A673 (cell line): ENCODE measurements at regions not wholly inside any gene's neighbourhood (a gene's known extent, or its start where the extent isn't known, plus 50 kb on each side); places are given as distances from the start of the nearest gene placed in this dataset.

ENCODE experiments used
- BruUV-seq: library from RNA; stranded (reverse); fragments of 400-500 nt; replicated peaks from 2 replicates; lab custom pipeline; 2021; lab: Mats Ljungman, UMichigan
- CTCF ChIA-PET: fragments of 300-600 bp; sonication (Branson Sonifier 250); formaldehyde crosslinking; loops from one replicate; lab custom pipeline; 2022; ENCODE audit warnings: antibody characterized with exemption; lab: Charles Lee
- POLR2A ChIA-PET: fragments of 300-600 bp; sonication (Branson Sonifier 250); formaldehyde crosslinking; loops from one replicate; lab custom pipeline; 2022; ENCODE audit warnings: antibody characterized with exemption; ENCODE audit not compliant: low non-redundant PET; lab: Charles Lee
- DNase-seq: peaks from one replicate; pipeline ENCODE4 v3.0.0-alpha.2; 2015; ENCODE audit warnings: low spot score
- H3K27ac ChIP-seq: fragments of 200-600 bp; sonication (generic); 2 replicates; pipeline ENCODE4 v1.5.1; 2016; ENCODE audit warnings: mixed run types, low read depth, mild to moderate bottlenecking, mixed read lengths, antibody characterized with exemption, low read length; ENCODE audit not compliant: poor library complexity, severe bottlenecking
- H3K27me3 ChIP-seq: fragments of 200-600 bp; sonication (generic); replicated peaks from 2 replicates; pipeline ENCODE4 v1.6.1; 2017; ENCODE audit warnings: mixed run types, low read depth, mild to moderate bottlenecking, mixed read lengths, antibody characterized with exemption, low read length; ENCODE audit not compliant: insufficient read depth, poor library complexity
- H3K36me3 ChIP-seq: fragments of 200-600 bp; sonication (generic); 2 replicates; pipeline ENCODE4 v1.6.1; 2016; ENCODE audit warnings: mixed run types, mild to moderate bottlenecking, mixed read lengths, antibody characterized with exemption, low read length; ENCODE audit not compliant: insufficient read depth, poor library complexity, severe bottlenecking
- H3K4me1 ChIP-seq: fragments of 200-600 bp; sonication (generic); 2 replicates; pipeline ENCODE4 v1.6.1; 2017; ENCODE audit warnings: mixed run types, mild to moderate bottlenecking, mixed read lengths, antibody characterized with exemption, low read length; ENCODE audit not compliant: insufficient read depth, poor library complexity, severe bottlenecking
- H3K4me3 ChIP-seq: fragments of 200-600 bp; sonication (generic); 2 replicates; pipeline ENCODE4 v1.5.1; 2016; ENCODE audit warnings: low read depth, mixed run types, mild to moderate bottlenecking, mixed read lengths, low read length; ENCODE audit not compliant: poor library complexity, severe bottlenecking
- H3K9me3 ChIP-seq: fragments of 200-600 bp; sonication (generic); 2 replicates; pipeline ENCODE4 v1.6.1; 2016; ENCODE audit warnings: mixed run types, low read depth, mild to moderate bottlenecking, mixed read lengths, antibody characterized with exemption, low read length; ENCODE audit not compliant: poor library complexity, severe bottlenecking
- EZH2 ChIP-seq: fragments of 200-600 bp; sonication (generic); IDR thresholded peaks from 2 replicates; pipeline ENCODE4 v1.6.1; 2017; ENCODE audit warnings: borderline replicate concordance, low read depth, mild to moderate bottlenecking, mixed read lengths, antibody characterized with exemption, low read length; ENCODE audit not compliant: poor library complexity, severe bottlenecking
- intact Hi-C: fragments of 100-400 bp; cut with micrococcal nuclease; formaldehyde crosslinking; loops from one replicate; pipeline ENCODE4 v1.10.0; 2022; ENCODE audit not compliant: unreplicated experiment
- TF ChIP-seq, protein P1 (sequence below): fragments of 300-800, 200-600 bp; sonication (generic); conservative IDR thresholded peaks from 2 replicates; pipeline ENCODE4 v1.5.1; 2017; ENCODE audit warnings: low read depth, mild to moderate bottlenecking, antibody characterized with exemption, low read length, moderate library complexity, mixed read lengths

DNA sequence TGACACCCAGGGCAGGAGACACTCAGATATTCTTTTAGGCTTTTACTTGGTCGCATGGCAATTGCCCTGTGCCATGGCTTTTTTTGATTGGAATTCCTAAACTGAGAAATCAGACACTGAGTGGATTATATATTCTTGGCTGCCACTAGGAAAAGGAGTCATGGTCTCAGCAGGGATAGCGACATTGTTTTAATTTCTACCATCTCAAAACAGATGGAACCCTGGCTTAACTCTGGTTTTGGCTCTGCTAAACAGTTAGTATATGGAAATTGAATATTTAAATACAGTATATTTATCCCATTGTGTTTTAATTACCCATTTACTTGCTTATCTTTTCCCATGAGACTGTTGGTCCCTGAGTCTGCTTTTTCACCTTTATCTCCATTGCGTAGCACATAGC, 84.0 kb downstream of the DACT1 start:
- no peak for DNase-seq
- ChIA-PET CTCF (no interaction called here), POLR2A (no interaction called here)
- Histone ChIP-seq H3K36me3 (no peaks in the 10 kb centered on the region), H3K4me3 (no peak overlapping the region), H3K27me3 (no peaks in the 10 kb centered on the region), H3K4me1 (peaks cover 14% of the 10 kb centered on the region), H3K9me3 (no peaks in the 10 kb centered on the region), H3K27ac (no peak overlapping the region)
- BruUV-seq: no TSS peak
- intact Hi-C loops: no loop called here
- TF ChIP-seq, protein P1, sequence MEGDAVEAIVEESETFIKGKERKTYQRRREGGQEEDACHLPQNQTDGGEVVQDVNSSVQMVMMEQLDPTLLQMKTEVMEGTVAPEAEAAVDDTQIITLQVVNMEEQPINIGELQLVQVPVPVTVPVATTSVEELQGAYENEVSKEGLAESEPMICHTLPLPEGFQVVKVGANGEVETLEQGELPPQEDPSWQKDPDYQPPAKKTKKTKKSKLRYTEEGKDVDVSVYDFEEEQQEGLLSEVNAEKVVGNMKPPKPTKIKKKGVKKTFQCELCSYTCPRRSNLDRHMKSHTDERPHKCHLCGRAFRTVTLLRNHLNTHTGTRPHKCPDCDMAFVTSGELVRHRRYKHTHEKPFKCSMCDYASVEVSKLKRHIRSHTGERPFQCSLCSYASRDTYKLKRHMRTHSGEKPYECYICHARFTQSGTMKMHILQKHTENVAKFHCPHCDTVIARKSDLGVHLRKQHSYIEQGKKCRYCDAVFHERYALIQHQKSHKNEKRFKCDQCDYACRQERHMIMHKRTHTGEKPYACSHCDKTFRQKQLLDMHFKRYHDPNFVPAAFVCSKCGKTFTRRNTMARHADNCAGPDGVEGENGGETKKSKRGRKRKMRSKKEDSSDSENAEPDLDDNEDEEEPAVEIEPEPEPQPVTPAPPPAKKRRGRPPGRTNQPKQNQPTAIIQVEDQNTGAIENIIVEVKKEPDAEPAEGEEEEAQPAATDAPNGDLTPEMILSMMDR: no peak
- TF ChIP-seq EZH2: no peak

DNA sequence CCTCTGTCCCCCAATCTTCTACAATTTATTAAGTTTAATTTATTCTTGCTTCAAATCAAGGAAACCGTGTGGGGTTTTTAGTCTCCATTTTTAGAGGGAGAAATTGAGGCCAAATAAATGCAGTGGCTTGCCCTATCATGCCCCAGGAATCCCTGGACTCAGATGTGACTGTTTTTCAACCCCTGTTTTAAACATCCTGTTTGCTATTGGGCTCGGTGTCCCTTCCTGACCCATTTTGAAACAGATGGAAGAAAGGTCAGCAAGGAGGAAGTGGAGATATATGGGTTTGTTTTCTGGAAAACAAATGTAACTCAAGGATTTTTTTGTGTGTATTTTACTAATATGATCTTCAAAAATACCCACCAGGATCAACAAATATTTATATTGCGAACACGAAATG, 84.7 kb downstream of the DACT1 start:
- intact Hi-C loops: no loop called here
- no peak for TF ChIP-seq EZH2
- TF ChIP-seq, protein P1: no peak
- Histone ChIP-seq H3K36me3 (no peaks in the 10 kb centered on the region), H3K9me3 (no peaks in the 10 kb centered on the region), H3K4me1 (peaks cover 7% of the 10 kb centered on the region), H3K27ac (no peak overlapping the region), H3K4me3 (no peak overlapping the region), H3K27me3 (no peaks in the 10 kb centered on the region)
- ChIA-PET CTCF (no interaction called here), POLR2A (no interaction called here)
- no TSS peak for BruUV-seq
- DNase-seq: no peak

DNA sequence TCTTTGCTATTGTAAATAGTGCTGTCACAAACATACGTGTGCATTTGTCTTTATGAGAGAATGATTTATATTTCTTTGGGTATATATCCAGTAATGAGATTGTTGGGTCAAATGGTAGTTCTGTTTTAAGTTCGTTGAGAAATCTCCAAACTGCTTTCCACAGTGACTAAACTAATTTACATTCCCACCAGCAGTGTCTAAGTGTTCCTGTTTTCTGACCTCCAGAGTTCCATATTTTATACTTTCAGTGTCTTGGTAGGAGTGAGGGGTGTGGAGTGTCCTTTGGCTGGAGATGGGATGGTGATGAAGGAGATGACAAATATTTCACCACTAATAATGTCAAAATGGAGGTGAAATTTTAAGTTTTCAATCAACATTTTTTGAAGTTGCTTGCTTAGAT, 86.4 kb downstream of the DACT1 start:
- BruUV-seq: no TSS peak
- no peak for DNase-seq
- no peak overlapping the region for H3K4me3 ChIP-seq
- H3K36me3 ChIP-seq: no peaks in the 10 kb centered on the region
- ChIA-PET CTCF (no interaction called here), POLR2A (no interaction called here)
- no peaks in the 10 kb centered on the region for H3K4me1 ChIP-seq
- no peak overlapping the region for H3K27ac ChIP-seq
- intact Hi-C loops: no loop called here
- no peaks in the 10 kb centered on the region for H3K27me3 ChIP-seq
- TF ChIP-seq EZH2: no peak
- TF ChIP-seq, protein P1: no peak
- H3K9me3 ChIP-seq: no peaks in the 10 kb centered on the region
